RCC 7860 (cell line): ENCODE measurements at regions not wholly inside any gene's neighbourhood (a gene's known extent, or its start where the extent isn't known, plus 50 kb on each side); places are given as distances from the start of the nearest gene placed in this dataset.
"Not testable (repeated sequence)": the region's sequence is repeated elsewhere in the genome, so short reads cannot be mapped to it uniquely, and the experiment has no call there.

Source experiments
- DNase-seq: peaks from one replicate; pipeline ENCODE4 v3.0.0-alpha.2; 2015; ENCODE audit warnings: low spot score
- FAIRE-seq: peaks from 2 replicates; lab custom pipeline; 2012; peaks lifted over from hg19 to GRCh38; lab: Jason Lieb, UNC

- DNase-seq = no peak
- no peak for FAIRE-seq
Observed at GRCh38 chr16:82311528-82311927, 141.5 kb upstream of the MPHOSPH6 start.

- DNase-seq (no peak), FAIRE-seq (no peak)
Observed at GRCh38 chr16:82302042-82302727, 132.2 kb upstream of the MPHOSPH6 start.

GRCh38 chr16:82301146-82301755 is 131.2 kb upstream of the MPHOSPH6 start:
- no peak for FAIRE-seq
- no peak for DNase-seq

GRCh38 chr16:82300374-82300951 is 130.4 kb upstream of the MPHOSPH6 start:
- DNase-seq = no peak

GRCh38 chr16:82298472-82298871 is 128.4 kb upstream of the MPHOSPH6 start:
- DNase-seq = no peak
- no peak for FAIRE-seq

More at GRCh38 chr16:82300374-82300951, 130.4 kb upstream of the MPHOSPH6 start:
- no peak for FAIRE-seq

GRCh38 chr16:82295290-82296201 is 125.5 kb upstream of the MPHOSPH6 start:
- FAIRE-seq (no peak), DNase-seq (no peak)

GRCh38 chr16:82293671-82294070 is 123.6 kb upstream of the MPHOSPH6 start:
- FAIRE-seq (no peak), DNase-seq (no peak)

GRCh38 chr16:82287937-82288336 is 117.9 kb upstream of the MPHOSPH6 start:
- no peak for DNase-seq

GRCh38 chr16:82282662-82283061 is 112.6 kb upstream of the MPHOSPH6 start:
- no peak for DNase-seq
- no peak for FAIRE-seq

More at GRCh38 chr16:82287937-82288336, 117.9 kb upstream of the MPHOSPH6 start:
- no peak for FAIRE-seq

- FAIRE-seq (no peak), DNase-seq (no peak)
Observed at GRCh38 chr16:82281544-82281943, 111.5 kb upstream of the MPHOSPH6 start.

GRCh38 chr16:82280867-82281266 is 110.8 kb upstream of the MPHOSPH6 start:
- no peak for FAIRE-seq
- no peak for DNase-seq

GRCh38 chr16:82275349-82275748 is 105.3 kb upstream of the MPHOSPH6 start:
- not testable (repeated sequence) for FAIRE-seq, DNase-seq

- FAIRE-seq = no peak
- no peak for DNase-seq
Observed at GRCh38 chr16:82271636-82272035, 101.6 kb upstream of the MPHOSPH6 start.

GRCh38 chr16:82267675-82268074 is 97.7 kb upstream of the MPHOSPH6 start:
- DNase-seq, FAIRE-seq: not testable (repeated sequence)

GRCh38 chr16:82265809-82266208 is 95.8 kb upstream of the MPHOSPH6 start:
- DNase-seq = no peak
- FAIRE-seq = no peak

GRCh38 chr16:82264756-82265155 is 94.7 kb upstream of the MPHOSPH6 start:
- no peak for DNase-seq
- no peak for FAIRE-seq

- FAIRE-seq = no peak
- DNase-seq = peak; percentile 19
Observed at GRCh38 chr16:82263521-82264143, 93.6 kb upstream of the MPHOSPH6 start.

- no peak for FAIRE-seq
- DNase-seq = no peak
Observed at GRCh38 chr16:82262244-82262643, 92.2 kb upstream of the MPHOSPH6 start.

- no peak for DNase-seq
- FAIRE-seq = no peak
Observed at GRCh38 chr16:82260212-82260795, 90.3 kb upstream of the MPHOSPH6 start.

GRCh38 chr16:82259731-82260130 is 89.7 kb upstream of the MPHOSPH6 start:
- DNase-seq (no peak), FAIRE-seq (no peak)
